ENCODE measurements at regions not wholly inside any gene's neighbourhood (a gene's known extent, or its start where the extent isn't known, plus 50 kb on each side); places are given as distances from the start of the nearest gene placed in this dataset.

- no peak for TF ChIP-seq CTCF (IDR thresholded peaks at IDR 0.05)
- no peak for TF ChIP-seq POLR2A (IDR thresholded peaks at IDR 0.05)
Observed at GRCh38 chr5:96324708-96325107, 108.3 kb downstream of the PCSK1 start.
